ENCODE measurements at regions not wholly inside any gene's neighbourhood (a gene's known extent, or its start where the extent isn't known, plus 50 kb on each side); places are given as distances from the start of the nearest gene placed in this dataset.

GRCh38 chr10:71157435-71157834 is 54.9 kb upstream of the UNC5B start:
- no peak for TF ChIP-seq POLR2A (IDR thresholded peaks at IDR 0.05)
- TF ChIP-seq, protein P1, sequence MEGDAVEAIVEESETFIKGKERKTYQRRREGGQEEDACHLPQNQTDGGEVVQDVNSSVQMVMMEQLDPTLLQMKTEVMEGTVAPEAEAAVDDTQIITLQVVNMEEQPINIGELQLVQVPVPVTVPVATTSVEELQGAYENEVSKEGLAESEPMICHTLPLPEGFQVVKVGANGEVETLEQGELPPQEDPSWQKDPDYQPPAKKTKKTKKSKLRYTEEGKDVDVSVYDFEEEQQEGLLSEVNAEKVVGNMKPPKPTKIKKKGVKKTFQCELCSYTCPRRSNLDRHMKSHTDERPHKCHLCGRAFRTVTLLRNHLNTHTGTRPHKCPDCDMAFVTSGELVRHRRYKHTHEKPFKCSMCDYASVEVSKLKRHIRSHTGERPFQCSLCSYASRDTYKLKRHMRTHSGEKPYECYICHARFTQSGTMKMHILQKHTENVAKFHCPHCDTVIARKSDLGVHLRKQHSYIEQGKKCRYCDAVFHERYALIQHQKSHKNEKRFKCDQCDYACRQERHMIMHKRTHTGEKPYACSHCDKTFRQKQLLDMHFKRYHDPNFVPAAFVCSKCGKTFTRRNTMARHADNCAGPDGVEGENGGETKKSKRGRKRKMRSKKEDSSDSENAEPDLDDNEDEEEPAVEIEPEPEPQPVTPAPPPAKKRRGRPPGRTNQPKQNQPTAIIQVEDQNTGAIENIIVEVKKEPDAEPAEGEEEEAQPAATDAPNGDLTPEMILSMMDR (IDR thresholded peaks at IDR 0.05) = no peak
- peak in 1 of 3 donors; percentile 9 for DNase-seq
- no peak overlapping the region for H3K4me3 ChIP-seq
- H3K9me3 ChIP-seq = no peaks in the 10 kb centered on the region
- H3K27ac ChIP-seq = no peak overlapping the region
- no peaks in the 10 kb centered on the region for H3K36me3 ChIP-seq
- no peaks in the 10 kb centered on the region for H3K4me1 ChIP-seq
- no peaks in the 10 kb centered on the region for H3K27me3 ChIP-seq

DNA sequence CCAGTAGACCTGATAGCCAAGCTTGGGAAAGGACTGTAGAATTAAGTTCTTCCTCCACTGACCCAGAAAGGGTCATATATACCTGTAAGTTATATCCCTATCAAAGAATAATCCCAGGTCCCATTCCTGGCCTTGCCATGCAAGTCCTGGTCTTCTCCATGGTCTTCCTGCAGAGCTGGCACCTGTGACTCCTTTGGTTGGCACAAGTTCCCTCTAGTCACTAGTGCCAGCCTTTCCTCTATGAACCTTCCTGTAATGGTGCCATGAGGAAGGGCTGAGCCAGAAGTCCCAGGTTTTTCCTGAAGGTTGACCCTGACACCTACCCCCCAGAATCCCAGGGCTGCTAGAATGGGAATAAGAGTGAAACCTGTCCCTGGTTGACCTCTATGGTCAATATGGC is 54.1 kb upstream of the UNC5B start:
- no peaks in the 10 kb centered on the region for H3K36me3 ChIP-seq
- peak in 1 of 3 donors; percentile 5 for DNase-seq
- no peaks in the 10 kb centered on the region for H3K4me1 ChIP-seq
- TF ChIP-seq, protein P1 (IDR thresholded peaks at IDR 0.05) = no peak
- TF ChIP-seq POLR2A (IDR thresholded peaks at IDR 0.05) = no peak
- no peaks in the 10 kb centered on the region for H3K27me3 ChIP-seq
- no peak overlapping the region for H3K27ac ChIP-seq
- H3K9me3 ChIP-seq = no peaks in the 10 kb centered on the region
- H3K4me3 ChIP-seq = no peak overlapping the region

GRCh38 chr10:71158902-71159301 is 53.5 kb upstream of the UNC5B start:
- TF ChIP-seq, protein P1 (IDR thresholded peaks at IDR 0.05) = no peak
- no peak for TF ChIP-seq POLR2A (IDR thresholded peaks at IDR 0.05)
- no peaks in the 10 kb centered on the region for H3K36me3 ChIP-seq
- H3K27me3 ChIP-seq = no peaks in the 10 kb centered on the region
- no peak overlapping the region for H3K27ac ChIP-seq
- no peaks in the 10 kb centered on the region for H3K9me3 ChIP-seq
- no peak overlapping the region for H3K4me3 ChIP-seq
- H3K4me1 ChIP-seq = no peaks in the 10 kb centered on the region
- no peak for DNase-seq

- Histone ChIP-seq H3K27ac (no peak overlapping the region), H3K36me3 (no peaks in the 10 kb centered on the region), H3K4me1 (no peaks in the 10 kb centered on the region), H3K4me3 (no peak overlapping the region), H3K27me3 (no peaks in the 10 kb centered on the region), H3K9me3 (no peaks in the 10 kb centered on the region)
- TF ChIP-seq, protein P1 (IDR thresholded peaks at IDR 0.05) = no peak
- TF ChIP-seq POLR2A (IDR thresholded peaks at IDR 0.05) = no peak
- no peak for DNase-seq
These were observed 52.5 kb upstream of the UNC5B start for GRCh38 chr10:71159892-71160291.

DNA sequence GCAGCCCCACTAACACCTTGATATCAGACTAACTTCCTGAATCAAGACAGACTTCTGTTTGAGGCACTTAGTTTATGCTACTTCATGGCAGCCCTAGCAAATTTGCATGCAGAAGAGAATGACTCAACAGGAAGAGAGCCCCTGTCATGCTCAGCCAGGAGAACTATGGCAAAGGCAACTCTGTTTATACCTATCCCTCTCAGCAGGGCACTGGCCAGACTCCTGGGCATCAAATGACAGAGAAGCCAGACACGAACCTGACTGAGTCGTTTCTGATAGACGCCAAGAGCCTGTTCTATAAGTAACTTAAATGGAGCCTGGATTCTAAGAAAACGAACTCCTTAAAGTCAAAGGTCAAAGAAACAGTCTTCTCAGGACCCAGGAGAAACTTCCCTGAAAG is 50.9 kb upstream of the UNC5B start:
- no peak for DNase-seq
- H3K4me1 ChIP-seq = no peaks in the 10 kb centered on the region
- no peak overlapping the region for H3K27ac ChIP-seq
- H3K27me3 ChIP-seq = no peaks in the 10 kb centered on the region
- TF ChIP-seq POLR2A (IDR thresholded peaks at IDR 0.05) = no peak
- TF ChIP-seq, protein P1 (IDR thresholded peaks at IDR 0.05) = no peak
- no peaks in the 10 kb centered on the region for H3K36me3 ChIP-seq
- no peak overlapping the region for H3K4me3 ChIP-seq
- H3K9me3 ChIP-seq = no peaks in the 10 kb centered on the region
